ENCODE measurements at regions not wholly inside any gene's neighbourhood (a gene's known extent, or its start where the extent isn't known, plus 50 kb on each side); places are given as distances from the start of the nearest gene placed in this dataset.

DNA sequence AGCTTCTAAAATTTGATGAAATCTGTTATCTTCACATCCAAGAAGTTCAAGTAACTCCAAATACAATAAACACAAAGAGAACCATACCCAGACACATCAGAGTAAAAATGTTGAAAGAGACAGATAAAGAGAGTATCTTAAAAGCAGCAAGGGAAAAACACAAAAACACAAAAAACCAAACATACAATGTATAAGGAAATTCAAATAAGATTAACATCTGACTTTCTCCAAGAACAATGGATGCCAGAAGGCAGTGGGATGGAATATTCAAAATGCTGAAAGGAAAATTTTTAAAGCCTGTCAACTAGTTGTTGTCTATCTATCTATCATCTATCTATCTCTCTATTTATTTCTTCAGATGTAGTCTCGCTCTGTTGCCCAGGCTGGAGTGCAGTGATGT is 72.4 kb upstream of the MKLN1 start:
- TF ChIP-seq, protein P1, sequence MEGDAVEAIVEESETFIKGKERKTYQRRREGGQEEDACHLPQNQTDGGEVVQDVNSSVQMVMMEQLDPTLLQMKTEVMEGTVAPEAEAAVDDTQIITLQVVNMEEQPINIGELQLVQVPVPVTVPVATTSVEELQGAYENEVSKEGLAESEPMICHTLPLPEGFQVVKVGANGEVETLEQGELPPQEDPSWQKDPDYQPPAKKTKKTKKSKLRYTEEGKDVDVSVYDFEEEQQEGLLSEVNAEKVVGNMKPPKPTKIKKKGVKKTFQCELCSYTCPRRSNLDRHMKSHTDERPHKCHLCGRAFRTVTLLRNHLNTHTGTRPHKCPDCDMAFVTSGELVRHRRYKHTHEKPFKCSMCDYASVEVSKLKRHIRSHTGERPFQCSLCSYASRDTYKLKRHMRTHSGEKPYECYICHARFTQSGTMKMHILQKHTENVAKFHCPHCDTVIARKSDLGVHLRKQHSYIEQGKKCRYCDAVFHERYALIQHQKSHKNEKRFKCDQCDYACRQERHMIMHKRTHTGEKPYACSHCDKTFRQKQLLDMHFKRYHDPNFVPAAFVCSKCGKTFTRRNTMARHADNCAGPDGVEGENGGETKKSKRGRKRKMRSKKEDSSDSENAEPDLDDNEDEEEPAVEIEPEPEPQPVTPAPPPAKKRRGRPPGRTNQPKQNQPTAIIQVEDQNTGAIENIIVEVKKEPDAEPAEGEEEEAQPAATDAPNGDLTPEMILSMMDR (IDR thresholded peaks at IDR 0.05): no peak
- no peak for TF ChIP-seq ZFX (IDR thresholded peaks at IDR 0.05; ENCODE audit: borderline replicate concordance)

All from 22Rv1 (cell line).